Liver (tissue), 7 donors: ENCODE measurements at regions not wholly inside any gene's neighbourhood (a gene's known extent, or its start where the extent isn't known, plus 50 kb on each side); places are given as distances from the start of the nearest gene placed in this dataset.

Source experiments
- DNase-seq: peaks from one replicate; pipeline ENCODE4 v3.0.0-alpha.2; 2017; ENCODE audit warnings: low spot score
- H3K27ac ChIP-seq, 2 donors: one replicate each; pipeline ENCODE4 v1.7.0; 2013; ENCODE audit warnings: inconsistent platforms in 2 of 2, low read length in 2 of 2, control low read depth in 1 of 2, low read depth in 1 of 2, mild to moderate bottlenecking in 1 of 2
- H3K27me3 ChIP-seq, 4 donors: one replicate each; pipeline versions ENCODE4 v1.6.1 to v1.7.0; 2013; ENCODE audit warnings: low read length in 3 of 4, inconsistent platforms in 1 of 4, mild to moderate bottlenecking in 1 of 4, moderate library complexity in 1 of 4; ENCODE audit not compliant: control insufficient read depth in 4 of 4, insufficient read depth in 4 of 4
- H3K36me3 ChIP-seq, 4 donors: one replicate each; pipeline versions ENCODE4 v1.6.1 to v1.7.0; 2013; ENCODE audit warnings: low read length in 3 of 4, mild to moderate bottlenecking in 3 of 4, low read depth in 1 of 4, moderate library complexity in 1 of 4; ENCODE audit not compliant: control insufficient read depth in 4 of 4, insufficient read depth in 3 of 4
- H3K4me1 ChIP-seq, 4 donors: one replicate each; pipeline versions ENCODE4 v1.6.1 to v1.7.0; 2013; ENCODE audit warnings: low read length in 3 of 4, mild to moderate bottlenecking in 3 of 4, moderate library complexity in 1 of 4; ENCODE audit not compliant: control insufficient read depth in 4 of 4, insufficient read depth in 4 of 4
- H3K4me3 ChIP-seq, 3 donors: one replicate each; pipeline versions ENCODE4 v1.6.1 to v1.7.0; 2013; ENCODE audit warnings: low read length in 3 of 3, control low read depth in 1 of 3, low read depth in 1 of 3, mild to moderate bottlenecking in 1 of 3
- H3K9ac ChIP-seq, 2 donors: one replicate each; pipeline ENCODE4 v1.7.0; 2013; ENCODE audit warnings: low read length in 2 of 2, mild to moderate bottlenecking in 2 of 2, moderate library complexity in 2 of 2, control low read depth in 1 of 2, low read depth in 1 of 2
- H3K9me3 ChIP-seq, 4 donors: one replicate each; pipeline versions ENCODE4 v1.6.1 to v1.7.0; 2013; ENCODE audit warnings: low read length in 3 of 4; ENCODE audit not compliant: control insufficient read depth in 4 of 4
- FOXA1 ChIP-seq: IDR thresholded peaks from 2 replicates; pipeline ENCODE4 v1.6.1; 2016; ENCODE audit warnings: antibody characterized with exemption
- JUND ChIP-seq, 2 donors: IDR thresholded peaks; 2 replicates each; pipeline ENCODE4 v1.6.1; 2016; ENCODE audit warnings: antibody characterized with exemption in 2 of 2
- NR2F2 ChIP-seq: IDR thresholded peaks from 2 replicates; pipeline ENCODE4 v1.6.1; 2016; ENCODE audit warnings: antibody characterized with exemption
- SP1 ChIP-seq: IDR thresholded peaks from 2 replicates; pipeline ENCODE4 v1.6.1; 2018; ENCODE audit warnings: antibody characterized with exemption, mild to moderate bottlenecking
- TAF1 ChIP-seq: conservative IDR thresholded peaks from 2 replicates; pipeline ENCODE4 v1.6.1; 2016; ENCODE audit warnings: antibody characterized with exemption, mild to moderate bottlenecking
- YY1 ChIP-seq: IDR thresholded peaks from 2 replicates; pipeline ENCODE4 v1.6.1; 2016; ENCODE audit warnings: antibody characterized with exemption, mild to moderate bottlenecking
- WGBS: extraction: QIAGEN DNeasy Blood & Tissue Kit; methylation state at CpG from one replicate; pipeline ENCODE4 v1.1.7; 2013; 5-methylcytosine and 5-hydroxymethylcytosine counted together
- TF ChIP-seq, protein P1 (sequence below): IDR thresholded peaks from 2 replicates; pipeline ENCODE4 v1.6.1; 2016; ENCODE audit warnings: antibody characterized with exemption
- TF ChIP-seq, protein P2 (sequence below): IDR thresholded peaks from 2 replicates; pipeline ENCODE4 v1.6.1; 2016; ENCODE audit warnings: antibody characterized with exemption
- TF ChIP-seq, protein P3 (sequence below): IDR thresholded peaks from 2 replicates; pipeline ENCODE4 v1.6.1; 2016; ENCODE audit warnings: antibody characterized with exemption, mild to moderate bottlenecking
- donor health status: healthy.
- donor health status: healthy.
- donor health status: healthy.
- donor health status: healthy.

DNA sequence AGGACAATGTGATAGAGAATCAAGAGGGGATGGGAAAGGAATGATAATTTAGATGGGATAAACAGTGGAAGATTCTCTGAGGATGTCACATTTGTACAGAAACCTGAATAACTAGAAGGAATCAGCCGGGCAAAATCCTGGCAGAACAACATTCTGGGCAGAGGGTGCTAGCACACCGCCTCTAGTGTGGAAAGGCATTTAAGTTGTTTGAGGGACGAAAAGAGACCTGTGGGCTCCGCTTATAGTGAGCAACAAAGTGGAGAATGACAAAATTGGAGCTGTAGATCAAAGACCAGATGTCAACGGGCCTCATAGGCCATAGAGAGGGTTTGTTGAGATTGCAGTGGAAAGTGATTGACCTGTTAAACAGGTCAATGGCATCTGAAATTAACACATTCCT is 596.0 kb upstream of the SLIT2 start:
- Histone ChIP-seq H3K36me3 (no peaks in the 10 kb centered on the region), H3K27ac (no peak overlapping the region), H3K9me3 (no peaks in the 10 kb centered on the region), H3K4me1 (no peaks in the 10 kb centered on the region), H3K9ac (no peak overlapping the region), H3K27me3 (no peaks in the 10 kb centered on the region), H3K4me3 (no peak overlapping the region)
- TF ChIP-seq YY1 (no peak), JUND (IDR thresholded peaks at IDR 0.05) (no peak)
- TF ChIP-seq, protein P1, sequence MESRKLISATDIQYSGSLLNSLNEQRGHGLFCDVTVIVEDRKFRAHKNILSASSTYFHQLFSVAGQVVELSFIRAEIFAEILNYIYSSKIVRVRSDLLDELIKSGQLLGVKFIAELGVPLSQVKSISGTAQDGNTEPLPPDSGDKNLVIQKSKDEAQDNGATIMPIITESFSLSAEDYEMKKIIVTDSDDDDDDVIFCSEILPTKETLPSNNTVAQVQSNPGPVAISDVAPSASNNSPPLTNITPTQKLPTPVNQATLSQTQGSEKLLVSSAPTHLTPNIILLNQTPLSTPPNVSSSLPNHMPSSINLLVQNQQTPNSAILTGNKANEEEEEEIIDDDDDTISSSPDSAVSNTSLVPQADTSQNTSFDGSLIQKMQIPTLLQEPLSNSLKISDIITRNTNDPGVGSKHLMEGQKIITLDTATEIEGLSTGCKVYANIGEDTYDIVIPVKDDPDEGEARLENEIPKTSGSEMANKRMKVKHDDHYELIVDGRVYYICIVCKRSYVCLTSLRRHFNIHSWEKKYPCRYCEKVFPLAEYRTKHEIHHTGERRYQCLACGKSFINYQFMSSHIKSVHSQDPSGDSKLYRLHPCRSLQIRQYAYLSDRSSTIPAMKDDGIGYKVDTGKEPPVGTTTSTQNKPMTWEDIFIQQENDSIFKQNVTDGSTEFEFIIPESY = no peak
- 78% methylated on average over 5 of the region's 5 CpGs for WGBS
- DNase-seq = no peak

DNA sequence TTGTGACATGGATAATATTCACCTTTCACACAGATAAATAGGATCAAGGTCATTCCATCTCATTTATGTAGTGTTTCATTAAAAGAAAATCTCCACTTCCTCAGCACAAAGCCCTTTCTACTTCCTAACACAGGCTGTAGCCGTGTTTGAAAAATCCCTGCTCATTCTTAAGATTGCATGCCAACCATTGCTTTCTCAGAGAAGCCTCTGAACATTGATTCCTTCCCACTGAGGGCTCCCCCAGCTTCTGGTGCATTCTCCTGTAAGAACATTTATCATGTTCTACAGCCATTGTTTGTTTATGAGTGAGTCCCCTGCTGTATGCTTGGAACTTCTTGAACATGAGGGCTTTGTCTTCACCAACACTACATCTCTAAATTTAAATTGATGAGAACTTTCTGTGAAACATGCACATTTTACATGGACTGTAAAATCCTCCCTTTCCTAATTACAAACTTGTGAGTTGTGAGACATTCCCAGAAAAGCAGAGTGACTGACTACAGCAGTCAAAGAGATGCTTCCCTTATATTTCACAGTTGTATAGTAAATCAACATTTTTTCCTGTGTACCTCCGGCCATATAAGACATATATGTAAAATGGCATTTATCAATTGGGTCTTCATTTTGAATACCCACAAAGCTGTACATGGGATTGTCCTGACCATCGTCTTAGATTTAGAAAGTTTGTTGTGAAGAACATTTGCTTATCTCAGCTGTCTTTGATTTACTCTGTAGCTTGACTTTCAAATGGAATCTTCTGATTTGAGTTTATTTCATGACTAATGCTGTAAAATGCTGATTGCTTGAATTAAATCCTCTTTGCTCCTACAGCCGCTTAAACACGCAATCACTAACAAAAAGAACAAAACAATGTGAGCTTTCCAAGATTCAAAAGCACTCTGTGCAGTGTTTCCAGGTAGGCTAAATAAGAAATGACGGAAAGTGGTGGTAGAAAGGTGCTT is 600.5 kb upstream of the SLIT2 start:
- H3K9ac ChIP-seq = no peak overlapping the region
- TF ChIP-seq NR2F2 (no peak), SP1 (no peak), TAF1 (no peak), FOXA1 (no peak)
- TF ChIP-seq, protein P2, sequence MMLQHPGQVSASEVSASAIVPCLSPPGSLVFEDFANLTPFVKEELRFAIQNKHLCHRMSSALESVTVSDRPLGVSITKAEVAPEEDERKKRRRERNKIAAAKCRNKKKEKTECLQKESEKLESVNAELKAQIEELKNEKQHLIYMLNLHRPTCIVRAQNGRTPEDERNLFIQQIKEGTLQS = no peak
- TF ChIP-seq, protein P1 = no peak
- TF ChIP-seq, protein P3, sequence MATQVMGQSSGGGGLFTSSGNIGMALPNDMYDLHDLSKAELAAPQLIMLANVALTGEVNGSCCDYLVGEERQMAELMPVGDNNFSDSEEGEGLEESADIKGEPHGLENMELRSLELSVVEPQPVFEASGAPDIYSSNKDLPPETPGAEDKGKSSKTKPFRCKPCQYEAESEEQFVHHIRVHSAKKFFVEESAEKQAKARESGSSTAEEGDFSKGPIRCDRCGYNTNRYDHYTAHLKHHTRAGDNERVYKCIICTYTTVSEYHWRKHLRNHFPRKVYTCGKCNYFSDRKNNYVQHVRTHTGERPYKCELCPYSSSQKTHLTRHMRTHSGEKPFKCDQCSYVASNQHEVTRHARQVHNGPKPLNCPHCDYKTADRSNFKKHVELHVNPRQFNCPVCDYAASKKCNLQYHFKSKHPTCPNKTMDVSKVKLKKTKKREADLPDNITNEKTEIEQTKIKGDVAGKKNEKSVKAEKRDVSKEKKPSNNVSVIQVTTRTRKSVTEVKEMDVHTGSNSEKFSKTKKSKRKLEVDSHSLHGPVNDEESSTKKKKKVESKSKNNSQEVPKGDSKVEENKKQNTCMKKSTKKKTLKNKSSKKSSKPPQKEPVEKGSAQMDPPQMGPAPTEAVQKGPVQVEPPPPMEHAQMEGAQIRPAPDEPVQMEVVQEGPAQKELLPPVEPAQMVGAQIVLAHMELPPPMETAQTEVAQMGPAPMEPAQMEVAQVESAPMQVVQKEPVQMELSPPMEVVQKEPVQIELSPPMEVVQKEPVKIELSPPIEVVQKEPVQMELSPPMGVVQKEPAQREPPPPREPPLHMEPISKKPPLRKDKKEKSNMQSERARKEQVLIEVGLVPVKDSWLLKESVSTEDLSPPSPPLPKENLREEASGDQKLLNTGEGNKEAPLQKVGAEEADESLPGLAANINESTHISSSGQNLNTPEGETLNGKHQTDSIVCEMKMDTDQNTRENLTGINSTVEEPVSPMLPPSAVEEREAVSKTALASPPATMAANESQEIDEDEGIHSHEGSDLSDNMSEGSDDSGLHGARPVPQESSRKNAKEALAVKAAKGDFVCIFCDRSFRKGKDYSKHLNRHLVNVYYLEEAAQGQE = no peak
- no peaks in the 10 kb centered on the region for H3K4me1 ChIP-seq
- WGBS = 74% methylated on average over 6 of the region's 6 CpGs
- no peaks in the 10 kb centered on the region for H3K9me3 ChIP-seq
- no peaks in the 10 kb centered on the region for H3K36me3 ChIP-seq
- H3K27me3 ChIP-seq = no peaks in the 10 kb centered on the region
- no peak for DNase-seq
- no peak overlapping the region for H3K4me3 ChIP-seq
- no peak overlapping the region for H3K27ac ChIP-seq
